H1 (cell line): ENCODE measurements at regions not wholly inside any gene's neighbourhood (a gene's known extent, or its start where the extent isn't known, plus 50 kb on each side); places are given as distances from the start of the nearest gene placed in this dataset.

Experiments used
- CHD1 ChIP-seq: IDR thresholded peaks from 2 replicates; pipeline ENCODE4 v1.6.1; 2012; ENCODE audit warnings: low read depth, low read length, improper control_type of control experiment
- CREB1 ChIP-seq: IDR thresholded peaks from 2 replicates; pipeline ENCODE4 v1.6.1; 2012; ENCODE audit warnings: inconsistent platforms
- CTBP2 ChIP-seq: IDR thresholded peaks from 2 replicates; pipeline ENCODE4 v1.7.0; 2011; ENCODE audit warnings: borderline replicate concordance, mild to moderate bottlenecking, moderate library complexity, mixed read lengths, low read length; ENCODE audit not compliant: insufficient read depth, insufficient read length
- NRF1 ChIP-seq: IDR thresholded peaks from 2 replicates; pipeline ENCODE4 v1.6.1; 2011; ENCODE audit warnings: mild to moderate bottlenecking, low read depth, low read length, improper control_type of control experiment
- RBBP5 ChIP-seq: IDR thresholded peaks from 2 replicates; pipeline ENCODE4 v1.7.1; 2012; ENCODE audit warnings: low read depth, mild to moderate bottlenecking, inconsistent platforms, low read length, moderate library complexity, borderline replicate concordance
- TCF12 ChIP-seq: IDR thresholded peaks from 2 replicates; pipeline ENCODE4 v1.6.1; 2011; ENCODE audit warnings: low read depth, mild to moderate bottlenecking, low read length

DNA sequence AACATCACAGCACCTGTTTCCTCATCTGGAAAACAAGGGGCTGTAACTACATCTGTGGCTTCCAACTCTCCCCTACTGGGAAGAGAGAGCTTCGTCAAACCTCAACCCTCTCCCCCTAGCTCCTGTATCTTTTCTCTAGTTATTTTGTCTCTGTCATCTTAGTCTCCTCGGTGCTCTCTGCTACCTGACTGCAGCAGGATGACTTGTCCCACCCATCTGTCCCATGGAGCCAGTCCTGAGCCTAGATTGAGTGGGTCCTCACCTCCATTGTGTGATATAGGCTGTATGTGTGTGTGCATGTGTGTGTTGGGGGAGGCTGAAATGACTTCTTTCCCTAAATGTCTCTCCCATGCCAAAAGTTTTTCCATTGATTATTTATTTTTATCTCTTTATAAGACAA, 177.3 kb downstream of the EMP1 start (continued):
- TF ChIP-seq NRF1 (no peak), RBBP5 (no peak), CTBP2 (no peak), CHD1 (no peak), TCF12 (no peak), CREB1 (no peak)
